ENCODE measurements at regions not wholly inside any gene's neighbourhood (a gene's known extent, or its start where the extent isn't known, plus 50 kb on each side); places are given as distances from the start of the nearest gene placed in this dataset.

DNA sequence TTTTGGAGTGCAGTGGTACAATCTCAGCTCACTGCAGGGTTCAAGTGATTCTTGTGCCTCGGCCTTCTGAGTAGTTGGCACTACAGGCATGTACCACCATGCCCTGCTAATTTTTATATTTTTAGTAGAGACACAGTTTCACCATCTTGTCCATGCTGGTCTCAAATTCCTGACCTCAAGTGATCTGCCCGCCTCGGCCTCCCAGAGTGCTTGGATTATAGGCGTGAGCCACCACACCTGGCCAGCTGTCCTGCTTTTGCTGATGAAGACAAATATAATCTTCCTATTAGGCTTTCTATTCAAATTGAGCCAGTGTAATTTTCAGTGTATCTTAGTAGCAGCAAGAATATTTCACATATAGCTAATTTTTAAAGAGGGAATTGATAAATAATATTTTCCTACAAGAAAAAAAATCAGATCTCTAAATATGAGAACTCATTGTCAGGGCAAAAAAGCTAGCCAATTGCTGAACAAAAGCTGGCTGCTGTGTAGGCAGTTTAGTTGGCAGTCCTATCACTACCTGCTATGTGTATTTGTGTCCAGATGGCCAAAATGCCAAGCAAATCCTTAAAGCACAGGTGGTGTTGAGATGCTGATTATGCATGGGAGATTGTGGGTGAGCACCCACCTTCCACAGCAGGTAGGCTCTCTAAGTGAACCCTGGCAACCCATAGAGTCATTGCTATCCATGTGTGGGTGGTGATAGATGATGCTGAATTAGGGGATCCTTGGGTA, 60.8 kb upstream of the STAM2 start:
- Histone ChIP-seq H3F3A (replicated peaks; ENCODE audit: insufficient read depth) (peaks cover 13% of the 10 kb centered on the region), H2AFZ (ENCODE audit: low read depth) (no peak overlapping the region), H3K4me2 (no peak overlapping the region), H4K20me1 (ENCODE audit: insufficient read depth) (no peaks in the 10 kb centered on the region), H3K4me3 (ENCODE audit: low read depth in 2 of 2, low read length in 1 of 2) (no peak overlapping the region), H3K27ac (ENCODE audit: low read depth in 2 of 2, low read length in 1 of 2) (no peak overlapping the region), H3K79me2 (ENCODE audit: insufficient read depth) (no peaks in the 10 kb centered on the region), H3K36me3 (replicated peaks in 1 of 2; ENCODE audit: control insufficient read depth in 1 of 2, insufficient read depth in 2 of 2, low read length in 1 of 2) (no peaks in the 10 kb centered on the region), H3K9ac (no peak overlapping the region), H3K9me2 (no peaks in the 10 kb centered on the region), H3K4me1 (ENCODE audit: control insufficient read depth in 1 of 2, insufficient read depth in 2 of 2, low read depth in 1 of 2, low read length in 1 of 2) (no peaks in the 10 kb centered on the region), H3K9me3 (no peaks in the 10 kb centered on the region), H3K27me3 (ENCODE audit: insufficient read depth) (no peaks in the 10 kb centered on the region)
- 92% methylated on average over 4 of the region's 4 CpGs for WGBS (ENCODE audit: low lambda C conversion rate)
- POLR2A ChIA-PET: no interaction called here
- TF ChIP-seq, protein P1, sequence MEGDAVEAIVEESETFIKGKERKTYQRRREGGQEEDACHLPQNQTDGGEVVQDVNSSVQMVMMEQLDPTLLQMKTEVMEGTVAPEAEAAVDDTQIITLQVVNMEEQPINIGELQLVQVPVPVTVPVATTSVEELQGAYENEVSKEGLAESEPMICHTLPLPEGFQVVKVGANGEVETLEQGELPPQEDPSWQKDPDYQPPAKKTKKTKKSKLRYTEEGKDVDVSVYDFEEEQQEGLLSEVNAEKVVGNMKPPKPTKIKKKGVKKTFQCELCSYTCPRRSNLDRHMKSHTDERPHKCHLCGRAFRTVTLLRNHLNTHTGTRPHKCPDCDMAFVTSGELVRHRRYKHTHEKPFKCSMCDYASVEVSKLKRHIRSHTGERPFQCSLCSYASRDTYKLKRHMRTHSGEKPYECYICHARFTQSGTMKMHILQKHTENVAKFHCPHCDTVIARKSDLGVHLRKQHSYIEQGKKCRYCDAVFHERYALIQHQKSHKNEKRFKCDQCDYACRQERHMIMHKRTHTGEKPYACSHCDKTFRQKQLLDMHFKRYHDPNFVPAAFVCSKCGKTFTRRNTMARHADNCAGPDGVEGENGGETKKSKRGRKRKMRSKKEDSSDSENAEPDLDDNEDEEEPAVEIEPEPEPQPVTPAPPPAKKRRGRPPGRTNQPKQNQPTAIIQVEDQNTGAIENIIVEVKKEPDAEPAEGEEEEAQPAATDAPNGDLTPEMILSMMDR (IDR thresholded peaks at IDR 0.05): no peak
- no peak for TF ChIP-seq EZH2phosphoT487 (IDR thresholded peaks at IDR 0.05; ENCODE audit: borderline replicate concordance, low read depth)
- TF ChIP-seq FOXJ3 (CRISPR knock-in tag; IDR thresholded peaks at IDR 0.05): no peak
- no peak for TF ChIP-seq RAD21 (IDR thresholded peaks at IDR 0.05; ENCODE audit: low read length)
- no peak for TF ChIP-seq YY1 (IDR thresholded peaks at IDR 0.05; ENCODE audit: low read depth)
- TF ChIP-seq, protein P2, sequence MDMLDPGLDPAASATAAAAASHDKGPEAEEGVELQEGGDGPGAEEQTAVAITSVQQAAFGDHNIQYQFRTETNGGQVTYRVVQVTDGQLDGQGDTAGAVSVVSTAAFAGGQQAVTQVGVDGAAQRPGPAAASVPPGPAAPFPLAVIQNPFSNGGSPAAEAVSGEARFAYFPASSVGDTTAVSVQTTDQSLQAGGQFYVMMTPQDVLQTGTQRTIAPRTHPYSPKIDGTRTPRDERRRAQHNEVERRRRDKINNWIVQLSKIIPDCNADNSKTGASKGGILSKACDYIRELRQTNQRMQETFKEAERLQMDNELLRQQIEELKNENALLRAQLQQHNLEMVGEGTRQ (IDR thresholded peaks at IDR 0.05; ENCODE audit: borderline replicate concordance, low read depth, low read length): no peak
- TF ChIP-seq MXI1 (IDR thresholded peaks at IDR 0.05; ENCODE audit: low read depth, low read length): no peak
- TF ChIP-seq GATA2 (CRISPR knock-in tag; IDR thresholded peaks at IDR 0.05): no peak
- TF ChIP-seq FOXM1 (IDR thresholded peaks at IDR 0.05; ENCODE audit: low read depth): no peak
- no peak for TF ChIP-seq NRF1 (IDR thresholded peaks at IDR 0.05; ENCODE audit: low read depth, low read length)
- no peak for TF ChIP-seq JUND (IDR thresholded peaks at IDR 0.05)
- no peak for TF ChIP-seq CHD2 (IDR thresholded peaks at IDR 0.05; ENCODE audit: low read length, partially characterized antibody)
- TF ChIP-seq TEAD4 (IDR thresholded peaks at IDR 0.05; ENCODE audit: borderline replicate concordance, insufficient read depth): no peak
- TF ChIP-seq, protein P3, sequence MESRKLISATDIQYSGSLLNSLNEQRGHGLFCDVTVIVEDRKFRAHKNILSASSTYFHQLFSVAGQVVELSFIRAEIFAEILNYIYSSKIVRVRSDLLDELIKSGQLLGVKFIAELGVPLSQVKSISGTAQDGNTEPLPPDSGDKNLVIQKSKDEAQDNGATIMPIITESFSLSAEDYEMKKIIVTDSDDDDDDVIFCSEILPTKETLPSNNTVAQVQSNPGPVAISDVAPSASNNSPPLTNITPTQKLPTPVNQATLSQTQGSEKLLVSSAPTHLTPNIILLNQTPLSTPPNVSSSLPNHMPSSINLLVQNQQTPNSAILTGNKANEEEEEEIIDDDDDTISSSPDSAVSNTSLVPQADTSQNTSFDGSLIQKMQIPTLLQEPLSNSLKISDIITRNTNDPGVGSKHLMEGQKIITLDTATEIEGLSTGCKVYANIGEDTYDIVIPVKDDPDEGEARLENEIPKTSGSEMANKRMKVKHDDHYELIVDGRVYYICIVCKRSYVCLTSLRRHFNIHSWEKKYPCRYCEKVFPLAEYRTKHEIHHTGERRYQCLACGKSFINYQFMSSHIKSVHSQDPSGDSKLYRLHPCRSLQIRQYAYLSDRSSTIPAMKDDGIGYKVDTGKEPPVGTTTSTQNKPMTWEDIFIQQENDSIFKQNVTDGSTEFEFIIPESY (IDR thresholded peaks at IDR 0.05; ENCODE audit: borderline replicate concordance, low read depth): no peak
- no peak for TF ChIP-seq SMC3 (IDR thresholded peaks at IDR 0.05; ENCODE audit: low read depth, low read length)
- CTCF ChIA-PET: no interaction called here
- no peak for DNase-seq
